ENCODE measurements at regions not wholly inside any gene's neighbourhood (a gene's known extent, or its start where the extent isn't known, plus 50 kb on each side); places are given as distances from the start of the nearest gene placed in this dataset.
A peak's percentile ranks its signal among the peaks of the same experiment; 100 is the strongest.

GRCh38 chr4:183837222-183837621 lies 67.9 kb upstream of the STOX2 start:
- Histone ChIP-seq H3K4me3 (ENCODE audit: low read depth, low read length) (no peak overlapping the region), H3K27me3 (ENCODE audit: control insufficient read depth, insufficient read depth, low read length) (no peaks in the 10 kb centered on the region)

GRCh38 chr4:183838987-183839712 lies 66.0 kb upstream of the STOX2 start:
- Histone ChIP-seq H3K27me3 (ENCODE audit: control insufficient read depth, insufficient read depth, low read length) (no peaks in the 10 kb centered on the region), H3K36me3 (ENCODE audit: control insufficient read depth, insufficient read depth, low read length) (no peaks in the 10 kb centered on the region), H3K4me3 (ENCODE audit: low read depth, low read length) (no peak overlapping the region)
- no peak for DNase-seq (ENCODE audit: low read depth)
- no peak for TF ChIP-seq CTCF (IDR thresholded peaks at IDR 0.05; ENCODE audit: insufficient read depth, low read length, poor library complexity, severe bottlenecking)

More at GRCh38 chr4:183837222-183837621, 67.9 kb upstream of the STOX2 start:
- H3K36me3 ChIP-seq (ENCODE audit: control insufficient read depth, insufficient read depth, low read length) = no peaks in the 10 kb centered on the region
- no peak for DNase-seq (ENCODE audit: low read depth)
- TF ChIP-seq CTCF (IDR thresholded peaks at IDR 0.05; ENCODE audit: insufficient read depth, low read length, poor library complexity, severe bottlenecking) = no peak

DNA sequence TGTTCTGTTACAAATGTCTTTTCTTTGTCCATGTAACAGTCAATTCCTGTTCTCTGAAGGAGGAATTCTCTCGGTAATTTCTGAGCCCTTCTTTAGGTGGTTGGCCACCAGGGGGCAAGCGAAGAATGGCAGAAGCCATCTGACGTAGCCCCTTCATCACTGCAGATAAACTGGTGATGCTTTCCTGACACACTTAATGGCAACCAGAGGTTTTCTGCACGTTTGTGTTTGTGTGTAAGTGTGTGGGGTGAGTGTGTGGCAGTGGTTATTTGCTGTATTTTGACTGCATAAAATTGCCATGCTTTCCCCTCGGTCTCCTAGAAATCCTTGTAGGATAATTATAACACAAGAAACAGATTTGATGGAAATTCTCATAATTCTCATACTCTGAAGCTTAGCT lies 64.8 kb upstream of the STOX2 start:
- Histone ChIP-seq H3K27me3 (ENCODE audit: control insufficient read depth, insufficient read depth, low read length) (no peaks in the 10 kb centered on the region), H3K36me3 (ENCODE audit: control insufficient read depth, insufficient read depth, low read length) (no peaks in the 10 kb centered on the region), H3K4me3 (ENCODE audit: low read depth, low read length) (no peak overlapping the region)
- DNase-seq (ENCODE audit: low read depth) = peak; percentile 39
- peak; percentile 86 for TF ChIP-seq CTCF (IDR thresholded peaks at IDR 0.05; ENCODE audit: insufficient read depth, low read length, poor library complexity, severe bottlenecking)

DNA sequence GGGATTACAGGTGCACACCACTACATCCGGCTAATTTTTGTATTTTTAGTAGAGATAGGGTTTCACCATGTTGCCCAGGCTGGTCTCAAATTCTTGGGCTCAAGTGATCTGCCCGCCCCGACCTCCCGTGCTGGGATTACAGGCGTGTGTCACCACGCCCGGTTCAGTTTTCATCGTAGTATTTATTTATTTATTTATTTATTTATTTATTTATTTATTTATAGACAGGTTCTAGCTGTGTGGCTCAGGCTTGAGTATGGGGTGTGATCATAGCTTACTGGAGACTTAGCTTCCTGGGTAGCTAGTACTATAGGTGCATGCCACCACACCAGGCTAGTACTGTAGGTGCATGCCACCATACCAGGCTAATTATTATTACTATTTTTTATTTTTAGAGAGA lies 64.1 kb upstream of the STOX2 start:
- Histone ChIP-seq H3K4me3 (ENCODE audit: low read depth, low read length) (no peak overlapping the region), H3K36me3 (ENCODE audit: control insufficient read depth, insufficient read depth, low read length) (no peaks in the 10 kb centered on the region), H3K27me3 (ENCODE audit: control insufficient read depth, insufficient read depth, low read length) (no peaks in the 10 kb centered on the region)
- TF ChIP-seq CTCF (IDR thresholded peaks at IDR 0.05; ENCODE audit: insufficient read depth, low read length, poor library complexity, severe bottlenecking) = no peak
- no peak for DNase-seq (ENCODE audit: low read depth)

DNA sequence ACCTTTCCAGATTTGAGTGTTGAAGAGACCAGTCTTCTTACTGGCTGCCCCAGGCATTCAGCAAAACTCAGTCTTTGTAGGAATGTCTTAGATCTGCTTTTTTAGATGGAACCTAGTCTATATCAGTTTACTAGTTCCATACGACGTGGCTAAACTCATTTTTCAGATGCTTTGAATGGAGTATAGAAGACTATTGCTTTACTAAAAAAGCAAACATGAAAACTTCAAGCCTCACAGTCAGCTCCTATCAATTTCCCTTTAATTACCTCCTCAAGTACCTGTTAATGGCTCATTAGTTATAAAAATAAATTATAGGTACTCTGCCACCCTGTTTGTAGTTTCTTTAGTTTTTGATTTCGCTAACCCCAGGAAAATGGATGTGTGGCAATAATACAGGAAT lies 63.0 kb upstream of the STOX2 start:
- no peaks in the 10 kb centered on the region for H3K27me3 ChIP-seq (ENCODE audit: control insufficient read depth, insufficient read depth, low read length)
- no peak for TF ChIP-seq CTCF (IDR thresholded peaks at IDR 0.05; ENCODE audit: insufficient read depth, low read length, poor library complexity, severe bottlenecking)
- DNase-seq (ENCODE audit: low read depth) = no peak
- H3K4me3 ChIP-seq (ENCODE audit: low read depth, low read length) = no peak overlapping the region
- no peaks in the 10 kb centered on the region for H3K36me3 ChIP-seq (ENCODE audit: control insufficient read depth, insufficient read depth, low read length)

DNA sequence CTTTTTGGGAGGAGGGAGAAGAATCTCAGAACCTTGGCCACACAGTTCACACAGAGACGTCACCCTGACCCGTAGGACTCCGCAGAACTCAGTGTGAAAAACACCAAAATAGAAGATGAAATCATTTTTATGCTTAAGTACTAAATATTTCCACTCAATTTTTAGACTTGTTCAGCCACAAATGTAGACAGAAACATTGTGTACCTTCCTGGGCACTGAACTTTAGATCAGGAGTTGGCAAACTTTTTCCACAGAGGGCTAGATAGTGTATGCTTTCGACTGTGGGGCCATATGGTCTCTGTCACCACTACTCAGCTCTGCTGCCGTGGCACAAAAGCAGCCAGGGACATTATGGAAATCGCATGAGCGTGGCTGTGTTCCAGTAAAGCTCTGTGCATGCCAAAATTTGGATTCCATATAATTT lies 61.8 kb upstream of the STOX2 start:
- no peak for DNase-seq (ENCODE audit: low read depth)
- Histone ChIP-seq H3K36me3 (ENCODE audit: control insufficient read depth, insufficient read depth, low read length) (no peaks in the 10 kb centered on the region), H3K27me3 (ENCODE audit: control insufficient read depth, insufficient read depth, low read length) (no peaks in the 10 kb centered on the region), H3K4me3 (ENCODE audit: low read depth, low read length) (no peak overlapping the region)
- TF ChIP-seq CTCF (IDR thresholded peaks at IDR 0.05; ENCODE audit: insufficient read depth, low read length, poor library complexity, severe bottlenecking) = no peak

Data from kidney epithelial cell (primary cell).